ENCODE measurements at regions not wholly inside any gene's neighbourhood (a gene's known extent, or its start where the extent isn't known, plus 50 kb on each side); places are given as distances from the start of the nearest gene placed in this dataset.

DNA sequence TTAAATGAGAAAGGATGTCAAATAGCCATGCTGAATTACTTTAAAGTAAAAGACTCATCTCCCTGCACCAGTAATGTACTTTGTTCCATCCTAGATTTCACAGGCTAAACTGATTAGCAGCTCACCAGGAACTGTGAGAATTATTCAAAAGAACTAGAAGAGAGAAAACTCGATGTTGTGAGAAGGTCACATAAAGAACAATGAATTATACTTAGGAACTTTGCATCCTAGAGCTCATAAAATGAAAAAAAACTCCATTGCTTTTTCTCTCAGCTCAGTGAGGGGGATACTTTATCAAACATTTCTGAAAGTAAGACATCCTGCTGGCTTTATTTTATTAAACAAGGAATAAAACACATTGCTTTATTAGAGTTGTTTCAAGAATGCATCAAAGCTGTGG, 278.5 kb downstream of the MRPL39 start:
- DNase-seq, result no peak

DNA sequence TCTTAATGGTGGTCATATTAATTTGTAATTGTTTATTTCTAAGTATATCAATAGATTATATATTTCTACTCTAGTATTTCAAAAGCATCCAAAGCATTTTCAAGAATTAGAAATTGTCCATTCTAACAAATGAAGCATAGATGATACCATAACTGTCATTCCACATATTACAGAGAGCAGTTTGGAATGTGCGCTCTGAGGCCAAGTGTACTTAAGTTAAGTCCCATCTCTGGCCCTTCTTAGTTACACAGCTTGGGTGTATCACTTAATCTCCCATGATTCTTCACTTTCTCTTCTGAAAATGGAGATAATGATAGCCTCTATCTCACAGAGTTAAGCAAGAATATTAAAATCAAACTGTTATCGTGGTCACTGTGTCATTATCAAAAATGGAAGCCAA, 281.1 kb downstream of the MRPL39 start:
- no peak for DNase-seq

DNA sequence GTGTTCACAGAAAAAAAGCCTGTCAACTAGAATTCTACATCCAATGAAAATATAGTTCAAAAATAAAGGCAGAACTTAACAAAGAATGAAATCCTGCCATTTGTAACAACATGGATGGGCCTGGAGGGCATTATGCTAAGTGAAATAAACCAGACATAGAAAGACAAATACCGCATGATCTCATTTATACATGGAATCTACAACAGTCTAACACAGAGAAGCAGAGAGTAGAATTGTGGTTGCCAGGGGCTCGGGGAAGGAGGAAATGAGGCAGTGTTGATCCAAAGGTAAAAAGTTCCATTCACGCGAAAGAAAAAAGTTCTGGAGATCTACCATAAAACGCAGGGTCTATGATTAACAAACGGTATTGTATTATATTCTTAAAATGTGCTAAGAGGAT, 282.6 kb downstream of the MRPL39 start:
- no peak for DNase-seq

DNA sequence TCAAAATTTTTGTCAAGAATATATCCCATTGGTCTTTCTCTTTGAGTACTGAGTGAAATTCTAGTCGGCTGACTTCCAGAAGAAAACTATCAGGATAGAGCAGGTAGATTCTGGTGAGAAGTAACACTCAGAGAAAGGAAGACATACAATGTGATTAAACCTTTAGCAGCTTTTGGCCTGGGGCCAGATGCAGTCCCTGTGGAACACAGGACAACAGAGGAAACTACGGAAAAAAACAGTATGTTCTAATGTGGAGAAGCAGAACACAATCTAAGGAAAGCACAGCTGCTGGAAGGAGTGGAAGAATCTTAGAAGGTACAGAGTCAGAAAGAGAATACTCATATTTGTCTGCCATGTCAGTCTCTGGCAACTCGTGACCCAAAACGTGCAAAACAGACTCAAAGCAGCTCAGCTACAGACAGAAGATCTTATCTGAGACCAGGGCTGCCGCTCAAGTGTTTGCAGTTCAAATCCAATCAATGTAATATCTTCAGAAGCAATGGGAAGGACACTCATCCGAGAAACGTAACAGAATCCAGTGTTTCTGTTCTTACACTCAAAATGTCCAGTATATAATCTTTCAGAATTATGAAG, 283.8 kb downstream of the MRPL39 start:
- no peak for DNase-seq

DNA sequence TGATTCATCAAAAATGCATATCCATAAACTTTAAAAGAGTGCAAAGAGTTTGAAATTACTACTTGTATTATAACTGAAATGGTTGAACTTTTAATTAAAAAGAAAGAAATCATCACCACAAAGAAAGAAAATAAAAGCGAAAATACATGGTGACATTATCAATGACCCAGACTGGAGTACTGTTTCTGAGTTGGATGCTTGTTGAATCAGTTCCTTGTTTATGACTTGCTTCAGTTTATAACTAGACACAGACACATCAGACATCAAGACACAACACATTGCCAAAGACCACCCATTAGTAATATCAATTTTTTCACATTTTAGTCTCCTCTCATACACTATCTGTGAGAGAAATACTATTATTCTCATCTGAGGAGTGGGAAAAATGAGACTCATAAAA, 293.0 kb downstream of the MRPL39 start:
- no peak for DNase-seq

DNA sequence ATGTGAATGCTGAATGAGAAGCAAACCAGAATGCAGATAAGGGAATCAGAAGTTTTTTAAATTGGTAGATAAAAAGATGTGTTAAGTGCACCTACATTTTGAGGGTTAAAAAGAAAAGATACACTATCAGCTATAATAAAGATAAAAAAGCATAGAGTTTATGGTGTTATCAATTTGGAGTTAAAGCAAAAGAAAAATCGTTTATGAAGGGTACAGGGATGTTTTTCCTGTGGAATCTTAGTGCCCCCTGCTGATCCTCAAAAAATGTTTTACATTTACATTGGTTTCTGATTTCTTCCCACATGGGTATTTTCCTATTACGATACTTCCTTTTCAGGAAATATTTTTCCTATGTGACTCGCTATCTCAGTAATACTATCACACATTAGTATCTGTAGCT, 293.5 kb downstream of the MRPL39 start:
- no peak for DNase-seq

DNA sequence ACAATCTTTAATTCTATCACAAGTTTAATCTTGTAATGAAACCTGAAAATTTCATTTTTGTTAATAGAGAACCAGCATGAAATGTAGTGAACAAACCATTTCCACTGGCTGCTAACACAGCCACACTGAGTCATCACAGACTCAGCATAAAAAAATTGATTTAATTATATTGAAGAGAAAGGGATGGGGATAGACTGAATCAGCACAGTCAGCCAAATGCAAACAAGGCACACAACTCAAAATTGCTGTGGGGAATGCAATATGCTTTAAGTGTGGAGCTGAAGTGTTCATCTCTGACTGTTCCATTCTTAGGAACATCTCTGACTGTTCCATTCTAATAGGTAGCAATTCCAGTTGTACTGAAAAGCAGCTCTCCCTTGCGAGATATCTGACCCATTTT, 299.8 kb downstream of the MRPL39 start:
- DNase-seq, result no peak

DNA sequence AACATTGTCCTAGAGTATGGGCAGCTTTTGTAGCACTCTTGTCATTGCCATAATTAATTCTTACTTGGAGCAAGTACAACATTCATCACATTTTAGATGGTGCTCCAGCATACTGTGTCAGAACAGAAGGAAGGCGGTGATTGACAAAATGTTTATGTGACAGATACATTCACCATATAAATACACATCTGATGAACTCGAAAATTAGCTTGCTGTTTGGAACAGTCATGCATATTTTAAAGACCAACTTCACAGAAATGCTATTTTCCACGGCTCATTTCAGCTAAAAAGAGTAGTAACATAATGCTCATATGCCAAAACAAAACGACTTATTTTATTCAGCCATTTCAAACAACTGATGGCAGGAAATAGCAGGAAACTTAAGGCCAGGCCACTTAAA, 302.7 kb downstream of the MRPL39 start:
- no peak for DNase-seq

DNA sequence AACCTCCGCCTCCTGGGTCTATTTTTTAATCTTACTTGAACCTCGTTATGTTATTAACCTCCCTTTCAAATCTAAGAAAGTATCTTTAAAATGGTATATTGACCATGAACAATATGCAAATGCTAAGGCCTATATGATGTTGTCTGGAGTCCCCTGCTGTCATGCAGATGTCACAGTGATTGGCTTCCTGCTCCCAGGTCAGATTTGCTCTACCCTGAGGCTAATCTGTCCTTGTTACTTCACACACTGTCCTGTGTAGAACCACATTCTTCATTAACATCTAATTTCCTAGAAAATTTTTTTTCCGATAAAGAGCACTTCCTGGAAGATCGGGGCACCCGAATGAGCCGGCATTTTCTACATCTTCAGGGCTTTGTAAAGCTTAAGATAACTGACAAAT, 306.6 kb downstream of the MRPL39 start:
- DNase-seq, result no peak

DNA sequence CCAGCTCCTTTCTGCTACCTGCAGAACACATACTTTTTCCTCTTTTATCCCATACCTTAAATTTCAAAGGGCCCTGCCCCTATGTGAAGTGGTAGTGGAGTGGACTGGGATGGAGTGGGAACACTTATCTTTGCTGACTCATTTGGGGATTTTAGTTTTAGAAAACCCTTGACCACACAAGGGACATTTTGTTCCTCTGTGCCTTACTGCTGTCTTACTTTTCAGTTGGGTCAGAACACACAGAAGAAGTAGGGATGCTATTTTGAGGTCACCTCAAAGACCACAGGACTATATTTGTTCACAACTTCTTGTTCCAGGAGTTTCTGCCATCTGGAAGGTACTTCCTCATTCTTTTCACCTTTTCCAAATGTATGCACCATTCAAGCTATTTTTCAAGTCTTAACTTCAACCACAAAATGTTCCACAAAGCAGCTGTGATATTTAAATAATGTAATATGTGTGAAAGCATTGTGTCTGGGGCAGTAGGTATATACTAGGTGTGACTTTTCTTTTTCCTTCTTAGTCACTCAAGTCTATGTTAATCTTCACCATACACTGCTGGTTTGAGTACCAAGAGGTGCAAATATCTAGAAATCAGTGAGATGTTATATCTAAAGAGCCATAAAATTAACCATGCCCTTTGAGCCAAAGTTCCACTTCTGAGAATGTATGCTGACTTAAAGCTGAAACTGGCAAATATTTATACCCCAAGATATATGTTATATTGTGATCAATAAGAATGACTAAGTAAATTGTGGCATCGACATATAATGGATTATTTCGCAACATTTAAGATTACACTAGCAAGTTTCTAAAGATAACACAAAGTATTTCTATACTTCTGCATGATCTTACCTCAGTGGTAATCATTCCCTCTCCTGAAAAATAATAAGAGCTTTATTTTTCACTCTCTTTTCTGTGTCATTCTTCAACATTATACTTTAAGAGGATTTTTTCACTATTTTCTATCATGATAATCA, 308.5 kb downstream of the MRPL39 start:
- DNase-seq, result no peak

DNA sequence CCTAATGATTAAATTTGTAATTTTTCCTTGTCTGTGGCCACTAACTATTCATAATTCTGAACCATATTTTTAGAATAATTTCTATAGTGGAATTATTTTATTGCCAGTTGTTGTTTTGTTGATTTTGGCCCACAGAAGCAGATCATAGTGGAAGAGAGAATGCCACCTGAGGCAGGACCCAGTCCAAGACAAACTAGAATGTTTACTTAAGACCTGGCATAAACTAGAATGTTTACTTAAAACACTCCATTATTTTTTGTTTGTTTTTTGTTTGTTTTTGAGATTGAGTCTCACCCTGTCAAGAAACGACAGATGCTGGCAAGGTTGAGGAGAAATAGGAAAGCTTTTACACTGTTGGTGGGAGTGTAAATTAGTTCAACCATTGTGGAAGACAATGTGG, 310.2 kb downstream of the MRPL39 start:
- DNase-seq, result no peak

DNA sequence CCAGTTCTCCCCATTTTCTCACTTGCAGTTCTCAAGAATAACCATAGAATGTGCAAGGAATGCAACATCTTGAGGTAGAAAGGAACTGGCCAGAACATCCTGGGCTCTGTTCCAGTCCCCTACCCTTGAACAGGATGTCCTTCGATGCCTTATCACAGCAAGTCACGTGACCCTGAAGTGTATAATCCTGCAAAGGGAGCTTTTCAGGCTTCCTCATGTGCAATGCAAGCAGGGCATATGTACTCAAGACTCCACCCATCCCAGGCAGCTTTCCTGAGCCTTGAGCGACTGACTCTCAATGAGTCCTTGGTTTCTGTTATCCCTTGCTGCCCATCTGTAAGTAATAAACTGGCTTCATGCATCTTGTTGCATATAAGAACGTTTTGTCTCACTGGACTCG, 311.0 kb downstream of the MRPL39 start:
- no peak for DNase-seq

DNA sequence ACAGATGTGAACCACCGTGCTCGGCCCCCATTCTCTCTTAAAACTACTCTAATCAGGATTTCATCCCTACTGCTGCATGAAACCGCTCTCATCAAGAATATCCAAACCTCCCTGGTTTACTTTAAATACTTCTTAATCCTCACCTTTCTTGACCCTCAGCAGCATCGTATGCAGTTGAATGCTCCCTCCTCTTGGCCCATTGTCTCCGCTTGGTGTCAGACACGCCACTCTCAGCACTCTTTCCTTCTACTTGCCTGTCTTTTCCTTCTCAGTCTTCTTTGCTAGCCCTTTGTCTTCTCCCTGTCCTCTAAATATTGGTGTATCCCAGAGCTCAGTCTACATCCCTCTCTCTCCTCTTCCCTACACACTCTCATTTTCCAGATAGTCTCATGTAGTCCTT, 314.9 kb downstream of the MRPL39 start:
- DNase-seq, result no peak

DNA sequence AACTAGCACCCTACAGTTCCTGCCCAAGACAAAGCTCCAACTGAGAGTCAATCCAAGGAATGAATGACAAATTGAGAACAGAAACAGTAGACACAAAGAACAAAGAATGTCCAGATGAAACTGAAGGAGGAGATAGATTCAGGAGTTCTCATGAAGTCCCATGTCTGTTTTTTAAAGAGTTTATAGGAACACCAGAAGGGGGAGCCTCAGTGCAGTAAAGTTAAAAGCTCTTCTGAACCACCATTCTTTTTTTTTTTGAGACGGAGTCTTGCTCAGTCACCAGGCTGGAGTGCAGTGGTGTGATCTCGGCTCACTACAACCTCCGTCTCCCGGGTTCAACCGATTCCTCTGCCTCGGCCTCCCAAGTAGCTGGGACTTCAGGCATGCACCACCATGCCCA, 323.6 kb downstream of the MRPL39 start:
- no peak for DNase-seq

DNA sequence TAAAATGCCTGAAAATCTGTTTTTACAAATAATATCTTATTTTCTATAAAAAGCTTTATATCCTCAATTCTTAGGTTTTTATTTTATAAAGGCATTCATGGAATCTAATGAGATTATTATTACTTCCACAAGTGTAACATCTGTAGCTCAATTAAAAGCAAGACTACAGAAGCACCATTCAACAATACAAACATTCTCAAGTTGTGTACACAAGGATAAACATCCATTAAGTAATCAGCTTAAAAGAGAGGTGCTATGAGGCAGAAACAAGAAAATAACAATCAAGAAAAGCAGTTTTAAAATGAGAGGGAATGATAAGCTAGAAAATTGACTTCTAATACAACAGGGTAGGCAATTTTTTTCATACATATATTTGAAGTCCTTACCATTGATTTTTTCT, 326.1 kb downstream of the MRPL39 start:
- no peak for DNase-seq

DNA sequence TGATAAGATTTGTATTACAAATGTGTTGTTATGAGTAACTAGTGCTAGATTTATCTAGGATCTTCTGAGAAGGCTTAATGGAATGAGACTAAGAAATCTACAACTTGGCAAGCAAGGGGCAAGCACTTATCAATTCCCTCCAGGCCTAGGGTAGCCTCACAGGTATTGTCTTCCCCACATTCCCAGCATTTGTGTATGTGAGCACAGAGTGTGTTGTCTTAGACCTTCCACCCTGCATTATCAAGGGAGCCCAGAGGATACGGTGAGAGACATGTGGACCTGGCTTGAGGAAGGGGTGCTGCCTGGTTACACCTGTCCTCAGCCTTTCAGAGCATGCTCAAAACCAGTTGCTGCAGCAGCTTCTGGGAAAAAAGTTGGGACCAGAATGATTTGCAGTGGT, 327.2 kb downstream of the MRPL39 start:
- no peak for DNase-seq

DNA sequence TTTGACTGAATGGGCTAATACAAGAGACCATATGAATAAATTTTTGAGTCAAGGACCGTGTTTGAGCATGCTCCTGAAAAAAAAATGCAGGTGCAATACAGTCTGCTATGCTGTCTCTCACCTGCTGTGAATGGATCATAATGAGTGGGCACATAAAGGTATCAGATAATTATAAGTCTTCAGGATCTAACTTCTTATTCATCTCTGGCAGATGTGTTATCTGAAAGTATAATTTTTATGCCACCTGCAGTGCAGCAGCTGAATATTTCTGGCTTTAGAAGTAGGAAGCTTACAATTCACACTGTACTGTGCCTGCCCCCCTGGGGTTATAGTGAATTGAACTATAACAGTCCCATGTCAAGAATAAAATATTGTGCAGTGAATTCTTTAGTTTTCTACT, 333.3 kb downstream of the MRPL39 start:
- no peak for DNase-seq

DNA sequence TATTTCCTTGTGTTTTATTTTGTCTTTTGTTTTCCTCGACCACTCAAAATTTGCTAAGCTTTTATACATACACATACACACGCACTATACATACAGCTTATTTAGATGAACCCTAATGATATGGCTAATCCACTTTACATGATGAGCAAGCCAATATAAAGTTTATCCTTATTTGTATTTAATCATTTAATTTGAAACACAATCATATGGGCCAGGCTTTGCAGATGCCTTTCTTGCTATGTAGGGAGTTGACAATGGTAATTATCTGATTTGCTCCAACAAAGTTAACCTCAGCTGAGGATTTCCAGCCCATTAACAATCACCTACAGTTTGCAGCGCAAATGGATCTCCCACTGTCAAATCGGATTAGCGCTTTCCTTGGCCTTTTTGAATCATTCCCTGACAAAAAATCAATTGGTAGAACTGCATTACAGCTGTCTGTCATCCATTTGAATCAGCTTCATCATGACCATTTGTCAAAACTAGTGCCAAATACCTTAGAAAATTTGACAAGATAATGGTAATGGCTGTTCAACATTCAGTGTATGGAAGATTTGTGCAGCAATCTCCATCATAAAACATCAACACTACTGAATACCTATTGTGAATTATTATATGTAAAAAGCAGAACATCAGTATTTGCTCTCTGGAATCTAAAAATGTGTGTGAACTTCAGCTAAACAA, 352.6 kb downstream of the MRPL39 start:
- DNase-seq, result no peak

DNA sequence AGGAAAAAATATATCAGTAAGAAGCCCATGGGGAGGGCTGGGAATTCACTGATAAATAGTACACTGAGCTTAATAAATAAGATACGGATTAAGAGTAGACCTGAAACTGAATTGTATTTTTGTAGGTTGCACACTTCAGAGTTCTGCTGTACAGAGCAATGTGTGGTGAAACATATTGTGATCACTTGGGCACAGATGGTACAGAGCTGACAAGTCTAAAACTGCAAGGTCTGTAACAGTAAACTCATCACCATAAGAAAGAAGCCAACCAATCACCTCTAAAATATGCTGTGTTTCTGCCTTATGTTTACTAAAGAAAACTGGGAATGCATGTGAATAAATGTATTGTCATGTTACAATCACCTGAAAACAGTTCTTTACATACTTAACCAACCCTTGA, 360.7 kb downstream of the MRPL39 start:
- DNase-seq, result no peak

DNA sequence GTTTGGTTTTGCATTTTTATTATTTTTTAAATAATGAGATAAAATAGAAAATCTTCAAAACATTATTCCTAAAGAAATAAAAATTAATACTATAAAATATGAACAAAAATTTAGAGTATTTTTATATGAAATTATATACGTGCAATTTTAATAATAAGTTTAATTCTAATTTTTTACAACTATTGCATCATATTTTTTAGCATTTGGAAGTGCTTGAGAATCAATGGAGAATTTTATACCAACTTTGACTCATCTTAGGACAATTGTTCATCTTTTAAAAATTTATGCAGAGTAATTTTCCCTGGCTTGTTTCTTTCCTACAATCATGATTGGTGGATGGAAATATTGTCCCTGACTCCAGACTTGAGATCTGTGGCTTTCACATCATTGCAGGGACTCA, 362.5 kb downstream of the MRPL39 start:
- DNase-seq, result no peak

DNA sequence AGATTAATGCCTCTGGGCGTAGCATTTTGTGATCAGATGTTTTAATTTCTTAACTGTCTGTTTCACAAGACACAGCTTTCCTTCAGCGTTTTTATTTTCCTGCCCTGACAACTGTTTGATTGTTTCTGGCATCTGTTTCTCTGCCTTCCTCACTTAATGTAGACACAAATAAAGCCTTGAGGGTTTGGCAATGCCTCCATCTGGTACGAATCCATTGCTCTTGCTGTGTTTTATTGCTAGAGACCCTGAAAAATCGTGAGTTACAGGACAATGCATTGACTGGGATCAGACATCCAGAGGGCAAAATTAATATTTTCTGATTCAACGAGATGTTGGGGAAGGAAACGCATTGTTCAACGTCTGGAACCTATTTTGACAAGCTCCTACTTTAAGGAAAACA, 363.5 kb downstream of the MRPL39 start:
- DNase-seq, result no peak

DNA sequence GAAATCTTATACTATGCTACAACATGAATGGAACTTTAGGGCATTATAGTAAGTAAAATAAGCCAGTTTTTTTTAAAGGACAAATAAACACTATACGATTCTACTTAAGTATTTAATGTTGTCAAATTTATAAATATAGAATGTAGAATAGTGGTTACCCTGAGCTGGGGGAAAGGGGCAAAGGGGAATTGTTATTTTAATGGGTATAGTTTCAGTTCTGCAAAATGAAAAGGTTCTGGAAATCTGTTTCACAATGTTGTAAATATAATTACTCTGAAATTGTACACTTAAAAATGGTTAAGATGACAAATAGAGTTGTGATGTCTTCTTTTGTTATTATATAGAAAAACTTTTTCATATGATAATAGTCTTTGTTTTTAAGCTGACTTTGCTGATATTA, 366.3 kb downstream of the MRPL39 start:
- no peak for DNase-seq

DNA sequence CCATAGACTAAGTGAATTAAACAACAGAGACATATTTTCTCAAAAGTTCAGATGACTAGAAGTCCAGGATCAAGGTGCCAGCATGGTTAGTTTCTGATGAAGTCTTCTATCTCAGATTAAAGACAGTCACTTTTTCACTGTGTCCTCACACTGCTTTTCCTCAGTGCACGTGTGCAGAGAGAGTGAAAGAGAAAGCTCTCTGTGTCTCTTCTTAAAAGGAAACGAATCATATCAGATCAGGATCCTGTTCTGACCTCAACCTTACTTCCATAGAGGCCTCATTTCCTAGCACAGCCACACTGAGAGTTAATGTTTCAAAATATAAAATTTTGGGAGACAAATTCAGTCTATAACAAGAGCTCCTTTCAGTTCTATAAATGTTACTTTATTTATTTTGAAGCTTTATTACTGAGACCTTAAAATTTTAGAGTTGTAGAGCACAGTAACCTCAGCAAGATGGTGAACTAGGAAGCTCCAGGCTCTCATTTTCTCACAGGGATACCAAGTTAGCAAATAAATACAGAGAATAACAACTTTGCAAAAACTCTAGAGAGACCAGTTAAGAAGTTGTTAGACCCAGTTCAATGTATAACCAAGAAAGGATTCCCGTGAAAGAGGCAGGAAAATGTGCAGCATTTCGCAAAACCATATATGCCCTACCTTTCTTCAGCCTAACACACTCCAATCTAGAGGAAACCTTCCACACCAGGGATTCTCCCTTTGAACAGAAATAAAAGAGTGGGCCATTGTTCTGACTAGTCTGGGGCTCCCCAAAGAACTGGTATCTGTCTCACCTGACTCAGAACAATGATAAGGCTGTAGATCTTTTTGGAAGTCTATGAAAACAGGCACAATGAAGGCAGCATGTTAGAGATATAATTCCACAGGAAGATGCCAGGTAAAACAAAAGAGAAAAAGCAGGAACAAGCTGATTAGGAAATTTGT, 372.2 kb downstream of the MRPL39 start:
- no peak for DNase-seq

All from CD4-positive, alpha-beta T cell treated with Interleukin-15 for 1 hour (primary cell).